ENCODE measurements at regions not wholly inside any gene's neighbourhood (a gene's known extent, or its start where the extent isn't known, plus 50 kb on each side); places are given as distances from the start of the nearest gene placed in this dataset.

- TF ChIP-seq CTCF (IDR thresholded peaks at IDR 0.05; ENCODE audit: low read depth, low read length): no peak
- peak in 1 of 2 donors; percentile 34 for DNase-seq (ENCODE audit: low read depth in 2 of 2)
- no peak overlapping the region for H3K4me3 ChIP-seq (replicated peaks in 1 of 2; ENCODE audit: low read depth in 2 of 2, low read length in 2 of 2)
Measured at GRCh38 chr15:66999046-66999968, 66.1 kb upstream of the SMAD3 start.

GRCh38 chr15:67000896-67001295 is 64.5 kb upstream of the SMAD3 start:
- DNase-seq (ENCODE audit: low read depth in 2 of 2): no peak
- TF ChIP-seq CTCF (IDR thresholded peaks at IDR 0.05; ENCODE audit: low read depth, low read length): no peak
- H3K4me3 ChIP-seq (replicated peaks in 1 of 2; ENCODE audit: low read depth in 2 of 2, low read length in 2 of 2): no peak overlapping the region

GRCh38 chr15:67002368-67002767 is 63.0 kb upstream of the SMAD3 start:
- H3K4me3 ChIP-seq (replicated peaks in 1 of 2; ENCODE audit: low read depth in 2 of 2, low read length in 2 of 2): no peak overlapping the region
- no peak for TF ChIP-seq CTCF (IDR thresholded peaks at IDR 0.05; ENCODE audit: low read depth, low read length)
- no peak for DNase-seq (ENCODE audit: low read depth in 2 of 2)

GRCh38 chr15:67003586-67003985 is 61.8 kb upstream of the SMAD3 start:
- TF ChIP-seq CTCF (IDR thresholded peaks at IDR 0.05; ENCODE audit: low read depth, low read length): no peak
- DNase-seq (ENCODE audit: low read depth in 2 of 2): peak in 1 of 2 donors; percentile 38
- H3K4me3 ChIP-seq (replicated peaks in 1 of 2; ENCODE audit: low read depth in 2 of 2, low read length in 2 of 2): no peak overlapping the region

- DNase-seq (ENCODE audit: low read depth in 2 of 2): no peak
- no peak overlapping the region for H3K4me3 ChIP-seq (replicated peaks in 1 of 2; ENCODE audit: low read depth in 2 of 2, low read length in 2 of 2)
- no peak for TF ChIP-seq CTCF (IDR thresholded peaks at IDR 0.05; ENCODE audit: low read depth, low read length)
Measured at GRCh38 chr15:67004142-67004541, 61.3 kb upstream of the SMAD3 start.

GRCh38 chr15:67005294-67005996 is 60.0 kb upstream of the SMAD3 start:
- no peak for DNase-seq (ENCODE audit: low read depth in 2 of 2)
- no peak overlapping the region for H3K4me3 ChIP-seq (replicated peaks in 1 of 2; ENCODE audit: low read depth in 2 of 2, low read length in 2 of 2)
- TF ChIP-seq CTCF (IDR thresholded peaks at IDR 0.05; ENCODE audit: low read depth, low read length): no peak

Measured in cardiac fibroblast (primary cell).